CD4-positive, alpha-beta T cell treated with Interleukin-15 for 4 hours (primary cell): ENCODE measurements at regions not wholly inside any gene's neighbourhood (a gene's known extent, or its start where the extent isn't known, plus 50 kb on each side); places are given as distances from the start of the nearest gene placed in this dataset.
"Not testable (repeated sequence)": the region's sequence is repeated elsewhere in the genome, so short reads cannot be mapped to it uniquely, and the experiment has no call there.

Experiments used
- DNase-seq: peaks from one replicate; pipeline ENCODE4 v3.0.0-alpha.2; 2020; ENCODE audit warnings: low spot score

GRCh38 chr1:234864116-234864515 is 254.1 kb upstream of the IRF2BP2 start:
- no peak for DNase-seq

GRCh38 chr1:234863551-234863971 is 253.6 kb upstream of the IRF2BP2 start:
- DNase-seq = no peak

GRCh38 chr1:234862944-234863515 is 253.1 kb upstream of the IRF2BP2 start:
- DNase-seq = no peak

- no peak for DNase-seq
Measured at GRCh38 chr1:234862360-234862943, 252.5 kb upstream of the IRF2BP2 start.

- no peak for DNase-seq
Measured at GRCh38 chr1:234861761-234862160, 251.8 kb upstream of the IRF2BP2 start.

- no peak for DNase-seq
Measured at GRCh38 chr1:234861024-234861620, 251.1 kb upstream of the IRF2BP2 start.

- DNase-seq = no peak
Measured at GRCh38 chr1:234858722-234859121, 248.7 kb upstream of the IRF2BP2 start.

GRCh38 chr1:234856845-234857245 is 246.9 kb upstream of the IRF2BP2 start:
- no peak for DNase-seq

- no peak for DNase-seq
Measured at GRCh38 chr1:234855851-234856250, 245.9 kb upstream of the IRF2BP2 start.

GRCh38 chr1:234854645-234855039 is 244.7 kb upstream of the IRF2BP2 start:
- DNase-seq = no peak

- DNase-seq = no peak
Measured at GRCh38 chr1:234853906-234854644, 244.1 kb upstream of the IRF2BP2 start.

- no peak for DNase-seq
Measured at GRCh38 chr1:234852659-234853058, 242.7 kb upstream of the IRF2BP2 start.

- DNase-seq = no peak
Measured at GRCh38 chr1:234851450-234852438, 241.8 kb upstream of the IRF2BP2 start.

- no peak for DNase-seq
Measured at GRCh38 chr1:234849832-234850231, 239.9 kb upstream of the IRF2BP2 start.

- DNase-seq = no peak
Measured at GRCh38 chr1:234848972-234849649, 239.1 kb upstream of the IRF2BP2 start.

- not testable (repeated sequence) for DNase-seq
Measured at GRCh38 chr1:234846813-234847212, 236.8 kb upstream of the IRF2BP2 start.

- peak; percentile 28 for DNase-seq
Measured at GRCh38 chr1:234845836-234846235, 235.9 kb upstream of the IRF2BP2 start.

GRCh38 chr1:234845097-234845660 is 235.2 kb upstream of the IRF2BP2 start:
- DNase-seq = peak; percentile 68

- no peak for DNase-seq
Measured at GRCh38 chr1:234844479-234845031, 234.6 kb upstream of the IRF2BP2 start.

GRCh38 chr1:234843946-234844345 is 234.0 kb upstream of the IRF2BP2 start:
- DNase-seq = no peak
